Mucosa of descending colon (tissue), 3 donors: ENCODE measurements at regions not wholly inside any gene's neighbourhood (a gene's known extent, or its start where the extent isn't known, plus 50 kb on each side); places are given as distances from the start of the nearest gene placed in this dataset.

Source experiments
- ATAC-seq: fragments of 200-7000 bp; cut with Tn5 transposase; one replicate; pipeline ENCODE4 v1.9.1; 2020; ENCODE audit warnings: mild to moderate bottlenecking, moderate library complexity
- DNase-seq, 3 donors: peaks; one replicate each; pipeline ENCODE4 v3.0.0-alpha.2; 2020
- H3K36me3 ChIP-seq: fragments of 200-600 bp; one replicate; pipeline ENCODE4 v1.8.0; 2021; ENCODE audit warnings: low read depth, mild to moderate bottlenecking
- H3K4me1 ChIP-seq: fragments of 200-600 bp; one replicate; pipeline ENCODE4 v1.8.0; 2021; ENCODE audit warnings: low read depth, mild to moderate bottlenecking
- H3K4me3 ChIP-seq: fragments of 200-600 bp; one replicate; pipeline ENCODE4 v1.8.0; 2021; ENCODE audit warnings: mild to moderate bottlenecking
- H3K9me3 ChIP-seq: fragments of 200-600 bp; one replicate; pipeline ENCODE4 v1.8.0; 2021; ENCODE audit warnings: mild to moderate bottlenecking
- intact Hi-C, 2 donors: fragments of 100-400 bp; cut with DNase I in 1 of 2; cut with micrococcal nuclease in 1 of 2; formaldehyde crosslinking; loops; one replicate each; pipeline versions ENCODE4 v1.11.0 to v1.11.1; 2022; cut with DNase I, micrococcal nuclease
- TF ChIP-seq, protein P1 (sequence below): fragments of 200-600 bp; IDR thresholded peaks from one replicate; pipeline ENCODE4 v1.8.0; 2022; ENCODE audit warnings: antibody characterized with exemption, mild to moderate bottlenecking
- donor health status: DM: no; HTN: no; CAD: no; lungs with moderate emphysema.
- donor health status: DM: no; HTN: no; CAD: no.
- donor health status: DM: no; HTN: yes; CAD: no.

DNA sequence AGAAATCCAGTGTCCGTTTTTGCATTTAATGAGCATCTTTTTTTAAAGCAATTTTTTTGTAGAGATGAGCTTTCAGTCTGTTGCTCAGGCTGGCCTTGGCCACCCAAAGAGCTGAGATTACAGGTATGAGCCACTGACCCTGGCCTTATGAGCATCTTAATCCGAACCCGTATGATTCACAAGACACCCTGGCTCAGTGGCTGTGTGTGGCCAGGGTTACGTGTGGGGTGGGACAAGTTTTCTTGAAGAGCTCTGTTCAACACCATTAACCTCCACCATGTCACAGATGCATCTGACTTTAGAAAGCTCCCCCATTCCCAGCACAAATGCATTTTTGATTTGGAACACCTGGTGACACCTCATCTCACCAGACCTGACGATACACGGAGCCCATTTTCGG is 166.5 kb upstream of the PITRM1 start:
- ATAC-seq (no peak), DNase-seq (no peak)
- H3K36me3 ChIP-seq: no peaks in the 10 kb centered on the region
- TF ChIP-seq, protein P1, sequence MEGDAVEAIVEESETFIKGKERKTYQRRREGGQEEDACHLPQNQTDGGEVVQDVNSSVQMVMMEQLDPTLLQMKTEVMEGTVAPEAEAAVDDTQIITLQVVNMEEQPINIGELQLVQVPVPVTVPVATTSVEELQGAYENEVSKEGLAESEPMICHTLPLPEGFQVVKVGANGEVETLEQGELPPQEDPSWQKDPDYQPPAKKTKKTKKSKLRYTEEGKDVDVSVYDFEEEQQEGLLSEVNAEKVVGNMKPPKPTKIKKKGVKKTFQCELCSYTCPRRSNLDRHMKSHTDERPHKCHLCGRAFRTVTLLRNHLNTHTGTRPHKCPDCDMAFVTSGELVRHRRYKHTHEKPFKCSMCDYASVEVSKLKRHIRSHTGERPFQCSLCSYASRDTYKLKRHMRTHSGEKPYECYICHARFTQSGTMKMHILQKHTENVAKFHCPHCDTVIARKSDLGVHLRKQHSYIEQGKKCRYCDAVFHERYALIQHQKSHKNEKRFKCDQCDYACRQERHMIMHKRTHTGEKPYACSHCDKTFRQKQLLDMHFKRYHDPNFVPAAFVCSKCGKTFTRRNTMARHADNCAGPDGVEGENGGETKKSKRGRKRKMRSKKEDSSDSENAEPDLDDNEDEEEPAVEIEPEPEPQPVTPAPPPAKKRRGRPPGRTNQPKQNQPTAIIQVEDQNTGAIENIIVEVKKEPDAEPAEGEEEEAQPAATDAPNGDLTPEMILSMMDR: no peak
- no peaks in the 10 kb centered on the region for H3K4me1 ChIP-seq
- H3K4me3 ChIP-seq: no peak overlapping the region
- intact Hi-C loops: no loop called here
- H3K9me3 ChIP-seq: no peaks in the 10 kb centered on the region

DNA sequence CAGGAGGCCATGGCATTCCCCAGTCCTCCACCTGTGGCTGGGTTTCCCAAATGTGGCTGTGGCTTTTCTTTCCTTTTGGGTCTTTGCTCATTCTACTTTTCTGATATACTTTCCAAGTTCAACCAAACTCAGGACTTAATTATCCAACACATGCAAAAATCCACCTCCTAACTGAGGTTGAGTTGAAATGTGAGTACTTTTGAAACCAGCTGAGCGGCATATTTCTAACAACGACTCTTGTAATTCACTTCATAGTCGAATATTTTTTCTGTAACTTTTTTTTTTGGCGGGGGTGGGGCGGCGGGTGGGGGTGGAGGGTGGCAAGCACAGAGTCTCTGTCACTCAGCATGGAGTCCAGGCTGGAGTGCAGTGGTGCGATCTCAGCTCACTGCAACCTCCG is 165.2 kb upstream of the PITRM1 start:
- Histone ChIP-seq H3K4me3 (no peak overlapping the region), H3K9me3 (no peaks in the 10 kb centered on the region), H3K36me3 (no peaks in the 10 kb centered on the region), H3K4me1 (no peaks in the 10 kb centered on the region)
- intact Hi-C loops: no loop called here
- ATAC-seq (no peak), DNase-seq (no peak)
- TF ChIP-seq, protein P1: no peak

DNA sequence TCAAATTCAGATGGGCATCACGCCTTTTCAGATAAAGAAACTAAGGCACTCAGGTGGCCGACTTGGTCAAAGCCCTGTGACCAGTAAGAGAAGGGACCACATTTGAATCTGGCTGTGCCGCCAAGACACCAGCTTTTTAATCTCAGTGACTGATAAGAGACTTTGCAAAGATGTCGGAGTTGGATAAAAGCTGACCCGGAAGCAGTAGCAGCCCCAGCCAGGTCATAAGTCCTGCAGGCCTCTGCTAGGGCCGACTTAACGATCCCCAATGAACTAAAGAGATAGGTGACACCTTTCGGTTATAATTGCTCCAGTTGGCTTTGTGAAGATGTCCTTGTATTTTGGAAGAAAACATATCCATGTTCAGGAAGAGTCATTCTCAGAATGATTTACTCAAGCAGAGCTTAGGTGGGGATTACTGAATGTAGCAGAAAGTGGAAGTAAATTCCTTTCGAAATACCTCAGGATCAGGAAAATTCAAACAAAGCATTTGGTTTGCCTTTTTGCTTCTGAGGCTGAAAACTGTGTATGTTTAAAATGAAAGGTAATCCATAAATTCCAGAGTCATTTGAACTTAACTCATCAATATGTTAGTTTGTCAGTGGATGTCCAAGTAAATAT is 164.2 kb upstream of the PITRM1 start:
- TF ChIP-seq, protein P1: no peak

DNA sequence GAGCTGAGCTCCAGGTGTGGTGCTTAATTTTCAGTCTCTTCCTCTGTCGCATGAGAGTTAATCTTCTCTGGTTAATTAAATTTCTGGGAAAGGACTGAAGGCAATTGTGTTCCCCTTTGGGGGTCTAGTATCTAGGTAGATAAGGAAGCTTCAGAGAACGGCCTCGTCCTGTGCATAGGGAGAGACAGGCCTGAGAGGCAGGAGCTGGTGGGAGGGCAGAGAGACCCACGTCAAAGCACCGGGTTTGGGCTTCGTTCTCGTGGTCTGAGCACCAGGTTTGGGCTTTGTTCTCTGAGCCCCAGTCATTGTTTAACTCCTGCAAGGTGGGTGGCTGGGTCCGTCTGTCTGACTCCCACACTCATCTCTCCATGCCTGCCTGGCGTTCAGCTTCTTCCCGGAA is 160.8 kb upstream of the PITRM1 start:
- TF ChIP-seq, protein P1: no peak

More for the DNA sequence above, 164.2 kb upstream of the PITRM1 start:
- Histone ChIP-seq H3K4me1 (no peaks in the 10 kb centered on the region), H3K9me3 (no peaks in the 10 kb centered on the region), H3K36me3 (no peaks in the 10 kb centered on the region), H3K4me3 (no peak overlapping the region)
- ATAC-seq (no peak), DNase-seq (no peak)
- intact Hi-C loops: no loop called here

DNA sequence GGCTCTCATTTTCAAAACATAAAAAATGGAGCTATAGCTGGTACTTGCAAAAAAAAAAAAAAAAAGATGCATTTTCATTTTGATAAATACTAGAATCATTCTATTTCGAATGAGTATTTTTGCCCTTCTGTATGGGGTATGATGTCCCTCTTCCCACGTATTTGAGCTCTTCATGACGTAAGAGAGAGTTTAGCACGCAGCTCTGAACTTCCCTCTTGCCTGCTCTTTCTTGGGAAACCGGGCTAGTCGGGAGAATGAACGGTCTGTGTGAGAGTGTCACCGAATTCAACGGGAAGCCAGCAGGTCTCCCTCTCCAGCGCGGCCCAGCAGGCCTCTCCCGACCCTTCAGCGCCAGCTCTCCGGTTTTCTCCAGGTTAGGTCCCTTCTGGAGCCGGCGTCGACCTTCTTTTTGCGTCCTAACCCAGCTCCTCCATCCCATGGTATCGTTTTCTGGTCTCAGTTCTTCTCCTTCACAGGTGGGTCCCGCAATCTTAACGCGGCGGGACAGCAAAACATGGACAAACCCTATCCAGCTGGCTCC is 159.2 kb upstream of the PITRM1 start:
- H3K36me3 ChIP-seq: no peaks in the 10 kb centered on the region
- no peaks in the 10 kb centered on the region for H3K4me1 ChIP-seq
- no peaks in the 10 kb centered on the region for H3K9me3 ChIP-seq
- TF ChIP-seq, protein P1: no peak
- DNase-seq (no peak), ATAC-seq (no peak)
- H3K4me3 ChIP-seq: no peak overlapping the region
- intact Hi-C loops: no loop called here

More for the DNA sequence above, 160.8 kb upstream of the PITRM1 start:
- intact Hi-C loops: no loop called here
- Histone ChIP-seq H3K9me3 (no peaks in the 10 kb centered on the region), H3K4me1 (no peaks in the 10 kb centered on the region), H3K36me3 (no peaks in the 10 kb centered on the region), H3K4me3 (no peak overlapping the region)
- ATAC-seq (no peak), DNase-seq (no peak)

DNA sequence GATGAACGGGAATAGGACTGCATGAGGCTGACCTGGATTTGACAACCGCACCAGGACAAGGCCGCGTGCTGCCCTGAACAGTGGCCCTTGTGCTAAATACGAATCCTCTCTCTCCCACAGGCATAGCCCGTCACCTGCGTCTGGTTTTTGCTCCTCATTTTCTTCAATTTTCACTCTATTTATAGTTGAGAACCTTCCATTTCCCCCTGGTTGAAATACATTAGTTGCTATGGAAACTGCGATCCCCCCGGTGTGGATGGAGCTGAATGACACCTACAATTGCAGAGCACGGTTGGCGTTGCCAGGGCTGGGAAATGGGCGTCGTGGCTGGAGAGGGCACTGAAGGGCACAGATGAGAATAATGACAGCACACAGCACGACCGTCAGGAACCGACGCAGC is 158.6 kb upstream of the PITRM1 start:
- DNase-seq (no peak), ATAC-seq (no peak)
- TF ChIP-seq, protein P1: no peak
- Histone ChIP-seq H3K4me1 (no peaks in the 10 kb centered on the region), H3K36me3 (no peaks in the 10 kb centered on the region), H3K9me3 (no peaks in the 10 kb centered on the region), H3K4me3 (no peak overlapping the region)
- intact Hi-C loops: no loop called here
